ENCODE measurements at regions not wholly inside any gene's neighbourhood (a gene's known extent, or its start where the extent isn't known, plus 50 kb on each side); places are given as distances from the start of the nearest gene placed in this dataset.

DNA sequence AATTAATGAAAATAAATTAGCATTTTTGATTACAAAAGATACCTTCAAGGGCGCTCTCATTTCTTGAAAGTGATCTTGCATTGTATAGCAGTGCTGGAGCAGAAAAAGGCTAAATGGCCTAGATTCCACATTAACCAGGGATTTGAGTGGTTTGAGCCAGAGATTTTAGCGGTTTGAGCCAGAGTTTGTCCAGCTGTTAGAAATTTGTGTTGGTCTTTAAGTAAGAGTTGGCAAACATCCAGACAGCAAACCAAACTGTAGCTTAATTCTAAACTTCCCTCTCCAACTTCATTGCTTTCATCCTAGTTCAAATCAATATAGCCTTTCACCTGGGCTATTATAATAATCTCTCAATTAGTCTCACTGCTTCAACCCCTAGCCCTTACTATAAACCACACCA, 351.7 kb downstream of the IGSF11 start:
- Mint-ChIP-seq H3K4me3 (ENCODE audit: low read depth, unreplicated experiment) (no peak overlapping the region), H3K4me1 (ENCODE audit: low read depth, unreplicated experiment) (no peaks in the 10 kb centered on the region), H3K36me3 (ENCODE audit: insufficient read depth, unreplicated experiment) (no peaks in the 10 kb centered on the region), H3K9me3 (ENCODE audit: low read depth, unreplicated experiment) (no peaks in the 10 kb centered on the region), H3K27me3 (ENCODE audit: unreplicated experiment) (no peaks in the 10 kb centered on the region), H3K27ac (ENCODE audit: unreplicated experiment) (no peak overlapping the region)
- CTCF ChIA-PET: no interaction called here
- DNase-seq: no peak
- BruUV-seq (replicated peaks): no TSS peak
- TF ChIP-seq, protein P1, sequence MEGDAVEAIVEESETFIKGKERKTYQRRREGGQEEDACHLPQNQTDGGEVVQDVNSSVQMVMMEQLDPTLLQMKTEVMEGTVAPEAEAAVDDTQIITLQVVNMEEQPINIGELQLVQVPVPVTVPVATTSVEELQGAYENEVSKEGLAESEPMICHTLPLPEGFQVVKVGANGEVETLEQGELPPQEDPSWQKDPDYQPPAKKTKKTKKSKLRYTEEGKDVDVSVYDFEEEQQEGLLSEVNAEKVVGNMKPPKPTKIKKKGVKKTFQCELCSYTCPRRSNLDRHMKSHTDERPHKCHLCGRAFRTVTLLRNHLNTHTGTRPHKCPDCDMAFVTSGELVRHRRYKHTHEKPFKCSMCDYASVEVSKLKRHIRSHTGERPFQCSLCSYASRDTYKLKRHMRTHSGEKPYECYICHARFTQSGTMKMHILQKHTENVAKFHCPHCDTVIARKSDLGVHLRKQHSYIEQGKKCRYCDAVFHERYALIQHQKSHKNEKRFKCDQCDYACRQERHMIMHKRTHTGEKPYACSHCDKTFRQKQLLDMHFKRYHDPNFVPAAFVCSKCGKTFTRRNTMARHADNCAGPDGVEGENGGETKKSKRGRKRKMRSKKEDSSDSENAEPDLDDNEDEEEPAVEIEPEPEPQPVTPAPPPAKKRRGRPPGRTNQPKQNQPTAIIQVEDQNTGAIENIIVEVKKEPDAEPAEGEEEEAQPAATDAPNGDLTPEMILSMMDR (IDR thresholded peaks at IDR 0.05; ENCODE audit: unreplicated experiment): no peak
- intact Hi-C loops (cut with micrococcal nuclease; ENCODE audit: unreplicated experiment): no loop called here

DNA sequence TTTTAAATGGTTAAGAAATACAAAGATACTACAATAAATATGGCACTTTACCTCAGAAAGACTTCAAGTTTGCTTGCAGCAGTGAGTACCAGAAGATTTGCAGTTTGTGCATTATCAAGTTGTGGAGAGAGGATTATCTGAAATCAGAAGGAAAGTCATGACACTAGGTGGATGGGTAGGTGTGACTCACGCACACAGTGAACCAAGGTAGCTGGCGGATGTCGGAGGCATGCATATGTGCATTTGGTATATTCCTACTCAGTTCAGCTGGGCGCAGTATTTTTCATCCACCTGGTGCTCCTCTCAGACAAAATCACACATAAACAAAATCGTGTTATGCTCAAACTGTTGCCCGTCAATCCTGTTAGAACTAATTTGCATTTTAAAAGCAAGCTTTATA, 351.0 kb downstream of the IGSF11 start:
- no peak for DNase-seq
- Mint-ChIP-seq H3K27me3 (ENCODE audit: unreplicated experiment) (no peaks in the 10 kb centered on the region), H3K36me3 (ENCODE audit: insufficient read depth, unreplicated experiment) (no peaks in the 10 kb centered on the region), H3K27ac (ENCODE audit: unreplicated experiment) (no peak overlapping the region), H3K4me3 (ENCODE audit: low read depth, unreplicated experiment) (no peak overlapping the region), H3K4me1 (ENCODE audit: low read depth, unreplicated experiment) (no peaks in the 10 kb centered on the region), H3K9me3 (ENCODE audit: low read depth, unreplicated experiment) (no peaks in the 10 kb centered on the region)
- BruUV-seq (replicated peaks): no TSS peak
- CTCF ChIA-PET: no interaction called here
- intact Hi-C loops (cut with micrococcal nuclease; ENCODE audit: unreplicated experiment): no loop called here
- TF ChIP-seq, protein P1 (IDR thresholded peaks at IDR 0.05; ENCODE audit: unreplicated experiment): no peak

DNA sequence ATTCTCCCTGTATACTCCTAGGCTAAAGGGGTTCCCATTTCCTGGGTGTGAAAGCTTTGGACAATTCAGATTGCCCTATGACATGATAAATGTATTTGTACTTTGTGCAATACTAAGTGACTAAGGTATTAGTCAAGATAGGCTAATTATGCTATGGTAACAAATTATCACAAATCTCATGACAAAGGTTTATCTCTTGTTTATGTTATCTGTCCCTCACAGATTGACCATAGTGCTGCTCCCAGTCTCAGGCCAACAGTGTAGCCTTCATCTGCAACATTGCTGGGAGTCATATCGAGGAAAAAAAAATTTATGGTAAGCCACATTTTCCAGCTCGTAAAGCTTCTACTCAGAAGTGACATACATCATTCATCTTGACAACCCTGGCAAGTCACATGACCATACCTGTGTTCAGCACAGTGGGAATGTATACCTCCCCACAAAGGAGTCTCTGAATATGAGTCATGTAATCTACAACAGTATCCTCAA, 346.2 kb downstream of the IGSF11 start:
- H3K36me3 Mint-ChIP-seq (ENCODE audit: insufficient read depth, unreplicated experiment): no peaks in the 10 kb centered on the region
- CTCF ChIA-PET: no interaction called here
- intact Hi-C loops (cut with micrococcal nuclease; ENCODE audit: unreplicated experiment): no loop called here
- no peak overlapping the region for H3K27ac Mint-ChIP-seq (ENCODE audit: unreplicated experiment)
- no peaks in the 10 kb centered on the region for H3K9me3 Mint-ChIP-seq (ENCODE audit: low read depth, unreplicated experiment)
- H3K27me3 Mint-ChIP-seq (ENCODE audit: unreplicated experiment): no peaks in the 10 kb centered on the region
- no peaks in the 10 kb centered on the region for H3K4me1 Mint-ChIP-seq (ENCODE audit: low read depth, unreplicated experiment)
- H3K4me3 Mint-ChIP-seq (ENCODE audit: low read depth, unreplicated experiment): no peak overlapping the region
- DNase-seq: no peak
- TF ChIP-seq, protein P1 (IDR thresholded peaks at IDR 0.05; ENCODE audit: unreplicated experiment): no peak
- BruUV-seq (replicated peaks): no TSS peak

DNA sequence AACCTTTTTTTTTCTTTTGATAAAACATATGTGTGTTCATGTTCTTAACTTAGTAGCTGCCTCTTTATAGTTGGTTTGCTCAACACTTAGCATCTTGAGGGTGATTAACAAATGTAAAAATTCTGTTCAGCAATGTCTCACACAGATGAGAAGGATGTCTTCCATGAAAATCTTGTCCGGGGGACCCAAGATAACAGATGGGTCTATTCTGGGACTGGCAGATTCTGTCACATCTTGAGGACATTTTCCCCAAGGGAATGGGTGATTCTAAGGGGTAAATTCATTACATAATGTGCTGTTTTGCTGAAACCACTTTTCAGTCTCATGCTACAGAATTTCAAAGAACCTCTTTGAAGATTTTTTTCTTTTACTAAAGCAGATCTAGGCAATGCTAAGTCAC, 342.2 kb downstream of the IGSF11 start:
- Mint-ChIP-seq H3K27me3 (ENCODE audit: unreplicated experiment) (peaks cover 13% of the 10 kb centered on the region), H3K36me3 (ENCODE audit: insufficient read depth, unreplicated experiment) (no peaks in the 10 kb centered on the region), H3K27ac (ENCODE audit: unreplicated experiment) (no peak overlapping the region), H3K4me1 (ENCODE audit: low read depth, unreplicated experiment) (no peaks in the 10 kb centered on the region), H3K4me3 (ENCODE audit: low read depth, unreplicated experiment) (no peak overlapping the region), H3K9me3 (ENCODE audit: low read depth, unreplicated experiment) (peaks cover 3% of the 10 kb centered on the region)
- CTCF ChIA-PET: no interaction called here
- no TSS peak for BruUV-seq (replicated peaks)
- TF ChIP-seq, protein P1 (IDR thresholded peaks at IDR 0.05; ENCODE audit: unreplicated experiment): no peak
- DNase-seq: no peak
- intact Hi-C loops (cut with micrococcal nuclease; ENCODE audit: unreplicated experiment): no loop called here
